Esophagus squamous epithelium (tissue), 4 donors: ENCODE measurements at regions not wholly inside any gene's neighbourhood (a gene's known extent, or its start where the extent isn't known, plus 50 kb on each side); places are given as distances from the start of the nearest gene placed in this dataset.

Source experiments
- POLR2A ChIP-seq, 4 donors: fragments of 450-650 bp; IDR thresholded peaks; one replicate each; pipeline ENCODE4 v1.6.1; 2017; ENCODE audit warnings: antibody characterized with exemption in 4 of 4, mild to moderate bottlenecking in 4 of 4, moderate library complexity in 3 of 4
- TF ChIP-seq, protein P1 (sequence below), 6 experiments: fragments of 450-650 bp in 4 of 6; fragments of 200-600 bp in 2 of 6; sonication (generic) in 2 of 6; IDR thresholded peaks; one replicate each; pipeline ENCODE4 v1.5.1; 2016 to 2019; ENCODE audit warnings: antibody characterized with exemption in 6 of 6, mild to moderate bottlenecking in 4 of 6, moderate library complexity in 4 of 6

DNA sequence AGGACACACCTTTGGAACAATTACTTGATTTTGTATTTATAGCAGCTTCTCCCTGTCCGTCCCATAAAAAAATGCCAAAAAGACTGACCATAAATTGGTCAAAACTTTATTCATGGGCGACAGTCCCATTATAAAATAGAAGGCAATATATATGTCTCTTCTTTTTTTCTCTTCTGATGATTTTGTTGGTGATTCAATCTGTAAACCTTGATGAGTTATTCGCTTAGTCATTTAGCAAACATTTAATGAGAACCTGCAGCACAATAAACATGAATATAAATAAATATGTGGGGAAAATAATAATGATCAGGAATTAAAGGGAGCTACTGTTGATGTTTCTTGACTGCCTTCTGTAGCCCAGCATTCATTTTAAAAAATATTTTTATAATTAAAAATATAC is 356.4 kb upstream of the ACTBL2 start:
- TF ChIP-seq, protein P1, sequence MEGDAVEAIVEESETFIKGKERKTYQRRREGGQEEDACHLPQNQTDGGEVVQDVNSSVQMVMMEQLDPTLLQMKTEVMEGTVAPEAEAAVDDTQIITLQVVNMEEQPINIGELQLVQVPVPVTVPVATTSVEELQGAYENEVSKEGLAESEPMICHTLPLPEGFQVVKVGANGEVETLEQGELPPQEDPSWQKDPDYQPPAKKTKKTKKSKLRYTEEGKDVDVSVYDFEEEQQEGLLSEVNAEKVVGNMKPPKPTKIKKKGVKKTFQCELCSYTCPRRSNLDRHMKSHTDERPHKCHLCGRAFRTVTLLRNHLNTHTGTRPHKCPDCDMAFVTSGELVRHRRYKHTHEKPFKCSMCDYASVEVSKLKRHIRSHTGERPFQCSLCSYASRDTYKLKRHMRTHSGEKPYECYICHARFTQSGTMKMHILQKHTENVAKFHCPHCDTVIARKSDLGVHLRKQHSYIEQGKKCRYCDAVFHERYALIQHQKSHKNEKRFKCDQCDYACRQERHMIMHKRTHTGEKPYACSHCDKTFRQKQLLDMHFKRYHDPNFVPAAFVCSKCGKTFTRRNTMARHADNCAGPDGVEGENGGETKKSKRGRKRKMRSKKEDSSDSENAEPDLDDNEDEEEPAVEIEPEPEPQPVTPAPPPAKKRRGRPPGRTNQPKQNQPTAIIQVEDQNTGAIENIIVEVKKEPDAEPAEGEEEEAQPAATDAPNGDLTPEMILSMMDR (IDR thresholded peaks at IDR 0.05) = no peak
- TF ChIP-seq POLR2A (IDR thresholded peaks at IDR 0.05) = no peak
